Stimulated activated CD8-positive, alpha-beta memory T cell treated with anti-CD3 and anti-CD28 coated beads, Interleukin-4, amount 100 ng/mL, for 1 hour (primary cell): ENCODE measurements at regions not wholly inside any gene's neighbourhood (a gene's known extent, or its start where the extent isn't known, plus 50 kb on each side); places are given as distances from the start of the nearest gene placed in this dataset.

Experiments used
- DNase-seq, 2 donors: peaks; one replicate each; pipeline ENCODE4 v3.0.0-alpha.2; 2020; ENCODE audit warnings: low read depth in 2 of 2, low spot score in 1 of 2

- no peak for DNase-seq
Measured at GRCh38 chr16:51691109-51691508, 540.0 kb upstream of the SALL1 start.

DNA sequence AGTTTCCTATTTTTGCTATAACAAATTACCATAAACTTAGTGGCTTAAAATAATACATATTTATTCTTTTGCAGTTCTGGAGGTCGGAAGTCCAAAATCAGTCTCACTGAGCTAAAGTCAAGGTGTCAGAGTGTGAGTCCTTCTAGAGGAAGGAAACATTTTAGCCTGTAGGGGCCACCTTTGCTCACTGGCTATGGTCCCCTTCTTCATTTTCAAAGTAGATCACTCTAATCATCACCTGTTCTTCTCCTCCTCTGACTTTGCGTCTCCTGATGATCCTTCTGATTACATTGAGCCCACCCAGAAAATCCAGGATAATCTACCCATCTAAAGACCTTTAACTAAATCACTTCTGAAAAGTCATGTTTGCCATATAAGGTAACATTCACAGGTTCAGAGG, 534.4 kb upstream of the SALL1 start:
- DNase-seq = no peak

DNA sequence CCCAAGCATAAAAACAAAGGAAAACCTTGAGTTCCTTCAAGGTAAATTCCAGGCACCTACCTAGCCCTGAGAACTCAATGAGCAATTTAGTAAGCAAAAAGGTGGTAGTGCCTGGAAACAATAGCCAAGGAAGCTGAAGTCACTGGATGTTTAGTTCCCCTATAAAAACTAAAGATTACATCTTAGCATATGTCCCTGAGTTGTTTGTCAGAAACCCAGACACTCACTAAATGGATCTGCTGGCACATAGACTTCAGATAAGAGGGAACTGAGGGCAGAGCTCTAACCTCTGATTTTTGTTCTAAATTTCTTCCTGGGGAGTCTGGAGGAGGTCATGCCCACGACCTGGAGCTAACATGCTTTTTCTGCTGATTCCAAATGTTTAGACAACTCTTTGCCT, 532.8 kb upstream of the SALL1 start:
- no peak for DNase-seq

DNA sequence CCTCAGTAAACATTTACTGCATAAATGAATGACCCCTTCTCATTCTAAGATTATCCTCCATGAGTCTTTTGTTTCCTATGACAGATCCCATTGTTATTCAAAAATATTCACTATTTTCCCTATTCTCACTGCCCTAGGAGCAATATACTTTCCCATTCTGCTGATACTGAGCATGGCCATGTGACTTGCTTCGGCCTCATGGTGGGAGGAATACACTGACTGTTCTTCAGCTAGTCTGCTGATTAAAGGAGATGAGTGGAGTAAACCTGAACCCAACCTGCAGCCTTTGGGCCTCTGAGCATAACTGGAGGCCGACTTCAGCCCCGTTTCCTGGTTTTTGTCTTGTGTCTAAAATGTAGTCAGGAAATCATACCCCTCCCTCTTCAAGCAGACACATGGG, 531.8 kb upstream of the SALL1 start:
- no peak for DNase-seq

- no peak for DNase-seq
Measured at GRCh38 chr16:51674615-51675014, 523.5 kb upstream of the SALL1 start.

GRCh38 chr16:51670527-51670926, 519.5 kb upstream of the SALL1 start:
- DNase-seq = no peak

- DNase-seq = no peak
Measured at GRCh38 chr16:51666821-51667220, 515.8 kb upstream of the SALL1 start.

DNA sequence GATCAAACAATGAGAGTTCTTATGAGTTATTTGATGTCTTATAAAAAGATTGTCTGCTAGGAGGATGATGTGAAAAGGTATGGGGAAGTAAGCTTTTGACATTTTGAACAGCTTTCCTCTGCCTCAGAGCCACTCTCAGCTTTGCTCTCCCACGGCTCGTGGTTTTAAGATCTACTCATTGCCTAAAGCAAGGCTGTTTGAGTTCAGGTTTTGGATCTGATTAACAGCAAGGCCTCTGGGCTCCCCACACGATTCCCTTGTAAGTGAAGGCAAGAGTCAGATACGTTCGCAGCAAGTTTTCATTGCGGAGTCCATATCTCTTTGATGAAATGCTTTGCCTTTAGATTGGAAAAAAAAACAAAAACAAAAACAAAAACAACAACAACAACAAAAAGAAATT, 515.0 kb upstream of the SALL1 start:
- no peak for DNase-seq

- no peak for DNase-seq
Measured at GRCh38 chr16:51665436-51665998, 514.4 kb upstream of the SALL1 start.

GRCh38 chr16:51658531-51658930, 507.5 kb upstream of the SALL1 start:
- no peak for DNase-seq

GRCh38 chr16:51657848-51658247, 506.8 kb upstream of the SALL1 start:
- DNase-seq = no peak

- DNase-seq = no peak
Measured at GRCh38 chr16:51655249-51655648, 504.2 kb upstream of the SALL1 start.

DNA sequence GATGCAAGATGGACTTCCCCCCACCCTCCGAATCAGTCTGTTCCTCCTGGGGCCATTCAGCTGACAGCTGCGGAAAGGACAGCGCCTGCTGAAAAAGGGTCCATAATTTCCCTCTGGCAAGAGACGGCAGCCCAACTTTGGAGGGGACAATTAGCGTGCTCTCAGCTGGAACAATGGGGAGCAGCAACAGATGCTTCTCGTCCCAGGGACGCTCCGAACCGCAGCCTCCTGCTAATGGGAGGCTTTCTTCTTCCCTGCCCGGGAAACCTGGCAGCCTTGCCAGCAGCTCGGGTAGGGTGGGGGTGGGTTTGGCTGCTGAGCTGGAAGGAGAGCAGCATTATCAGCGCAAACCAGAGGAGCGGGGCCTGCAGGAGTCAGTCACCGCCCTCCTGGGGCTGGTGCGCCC, 500.0 kb upstream of the SALL1 start:
- no peak for DNase-seq

GRCh38 chr16:51649631-51650030, 498.6 kb upstream of the SALL1 start:
- DNase-seq = no peak

DNA sequence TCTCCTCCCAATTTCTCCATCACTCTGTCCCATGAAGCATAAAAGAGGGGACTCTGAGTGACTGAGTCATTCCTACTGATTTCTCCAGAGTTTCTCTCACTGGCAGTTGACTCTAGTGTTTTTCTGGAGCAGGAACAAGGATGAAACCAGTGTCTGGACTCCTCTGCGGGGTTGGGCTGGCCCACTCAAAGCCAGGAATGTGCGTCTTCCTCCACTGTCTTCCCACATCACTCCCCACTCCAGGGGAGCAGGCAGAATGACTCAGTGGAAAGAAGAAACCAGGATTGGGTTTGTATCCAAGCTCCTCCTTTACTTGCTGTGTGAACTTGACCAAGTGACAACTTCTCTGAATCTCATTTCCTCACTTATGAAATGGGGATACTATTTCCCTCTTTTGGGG, 497.5 kb upstream of the SALL1 start:
- DNase-seq = no peak

DNA sequence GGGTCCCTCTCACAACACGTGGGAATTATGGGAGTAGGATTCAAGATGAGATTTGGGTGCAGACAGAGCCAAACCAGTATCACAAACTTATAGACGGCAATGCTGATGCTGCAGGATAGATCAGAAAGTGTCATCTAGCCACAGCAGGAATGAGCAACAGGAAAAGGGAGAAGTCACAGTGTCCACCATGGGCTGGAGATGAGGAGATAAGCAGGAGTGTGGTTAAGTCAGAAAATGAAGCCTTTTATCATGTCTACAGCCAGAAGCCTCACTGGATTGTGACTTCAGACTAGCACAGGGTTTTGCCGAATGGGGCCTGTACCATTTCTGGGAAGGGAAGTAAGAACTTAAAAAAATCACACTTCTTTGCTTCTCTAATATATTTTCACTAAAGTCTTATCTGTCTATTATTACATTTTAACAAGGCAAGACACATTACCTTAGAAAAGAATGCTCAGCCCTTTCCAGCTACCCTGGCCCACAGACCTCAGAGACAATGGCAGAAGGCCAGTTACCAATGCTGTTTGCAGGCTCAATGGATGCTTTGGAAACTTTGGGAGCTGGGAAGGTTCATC, 490.2 kb upstream of the SALL1 start:
- no peak for DNase-seq

DNA sequence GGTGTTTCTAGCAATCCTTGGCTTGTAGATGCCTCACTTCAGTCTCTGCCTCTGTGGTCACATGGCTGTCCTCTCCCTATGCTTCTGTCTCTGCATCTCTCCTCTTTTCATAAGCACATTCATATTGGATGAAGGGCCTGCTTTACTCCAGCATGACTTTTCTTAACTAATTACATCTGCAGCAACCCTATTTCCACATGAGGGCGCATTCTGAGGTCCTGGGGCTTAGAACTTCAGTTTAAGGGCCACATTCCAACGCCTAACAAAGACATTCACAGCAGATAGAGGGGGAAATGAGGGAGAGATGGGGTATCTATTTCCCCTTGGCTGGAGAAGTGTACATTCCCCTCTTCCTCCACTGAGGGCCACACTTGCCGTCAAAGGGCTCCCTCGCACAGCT, 489.1 kb upstream of the SALL1 start:
- no peak for DNase-seq

- DNase-seq = no peak
Measured at GRCh38 chr16:51638339-51639135, 487.5 kb upstream of the SALL1 start.

DNA sequence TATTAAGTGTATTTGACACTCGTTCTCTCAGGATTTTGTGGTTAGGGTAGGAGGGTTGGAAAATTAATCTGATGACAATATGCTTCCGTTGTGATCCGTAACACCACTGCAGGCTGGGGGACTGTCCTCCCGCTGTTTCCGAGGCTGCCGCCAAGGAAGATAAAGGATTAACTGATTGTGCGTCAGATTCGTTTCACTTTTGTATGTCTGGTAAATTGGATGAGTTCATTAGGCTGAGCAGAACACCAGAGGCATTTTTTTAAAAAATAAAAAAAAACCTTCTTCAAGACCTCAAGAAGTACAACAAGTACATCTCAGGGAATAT, 486.7 kb upstream of the SALL1 start:
- DNase-seq = no peak

DNA sequence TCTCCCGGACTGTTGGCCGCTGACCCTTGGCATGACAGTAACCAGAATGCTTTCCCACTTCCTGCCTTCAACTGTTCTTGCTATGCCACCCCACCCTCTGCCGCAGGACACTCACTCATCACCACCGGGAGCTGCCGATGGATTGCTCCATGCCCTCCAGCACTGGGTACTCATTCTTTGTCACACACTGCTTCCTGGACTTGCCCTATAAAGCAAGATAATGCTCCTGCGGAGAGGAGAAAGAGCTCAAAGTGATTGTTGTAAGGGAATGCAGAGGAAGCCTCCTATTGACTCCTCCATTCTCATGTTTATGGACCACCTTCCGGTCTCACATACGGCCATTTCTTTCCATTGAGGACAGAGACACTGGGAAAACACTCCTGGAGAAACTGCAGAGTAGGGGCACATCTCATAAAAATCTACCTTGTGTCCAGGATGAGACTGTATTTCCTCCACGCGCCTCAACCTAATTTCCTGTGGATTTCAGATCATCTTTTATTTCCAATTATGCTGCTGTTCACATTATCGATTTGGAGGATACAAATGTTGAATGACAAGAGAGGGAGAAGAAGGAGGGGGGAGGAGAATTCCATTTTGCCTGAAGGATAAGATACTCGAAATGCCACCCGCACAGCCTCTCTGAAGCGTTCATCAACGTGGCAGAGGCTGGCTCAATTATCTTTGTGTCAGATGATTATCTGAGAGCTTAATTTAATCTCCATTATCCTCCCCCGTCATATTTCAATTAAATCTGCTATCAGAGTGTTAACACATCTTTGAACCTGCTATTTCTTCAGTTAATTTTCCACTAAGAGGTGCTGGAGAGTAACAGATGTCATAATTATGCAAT, 486.1 kb upstream of the SALL1 start:
- no peak for DNase-seq

DNA sequence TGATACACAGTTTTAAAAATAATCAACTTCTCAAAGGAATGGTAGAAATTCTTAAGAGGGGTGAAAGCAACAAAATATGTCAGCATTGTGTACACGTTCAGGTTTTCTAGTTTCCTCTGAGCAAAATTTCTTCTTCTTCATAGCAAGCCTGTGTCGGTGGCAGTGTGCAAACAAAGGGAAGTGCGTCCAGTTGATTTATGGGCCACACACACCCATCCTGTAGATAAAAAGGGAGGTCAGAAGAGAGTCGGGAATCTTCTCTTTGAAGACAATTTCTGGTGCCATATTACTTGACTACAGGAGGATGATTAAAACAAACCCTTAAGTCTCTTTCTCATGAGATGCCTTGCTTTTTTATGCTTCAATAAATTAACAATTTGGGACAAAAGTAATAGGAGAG, 484.1 kb upstream of the SALL1 start:
- no peak for DNase-seq

DNA sequence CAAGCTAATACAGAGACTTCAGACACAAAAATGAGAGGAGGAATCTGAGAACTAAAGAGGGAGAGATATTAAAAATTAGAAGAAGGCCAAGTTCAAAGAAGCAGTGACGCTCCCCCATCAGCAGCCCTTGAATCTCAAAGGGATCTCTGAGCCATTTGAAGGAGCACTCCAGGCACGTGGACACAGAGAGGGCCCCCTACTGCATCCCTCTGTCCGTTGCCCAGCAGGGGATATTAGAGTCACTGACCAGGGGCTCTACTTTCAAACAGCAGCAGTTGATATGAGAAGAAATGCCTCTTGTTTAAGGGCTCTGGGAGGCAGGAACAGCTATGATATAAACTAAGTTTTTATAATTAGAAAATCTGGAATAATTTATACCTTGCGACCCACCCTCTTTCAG, 479.0 kb upstream of the SALL1 start:
- no peak for DNase-seq
